Urinary bladder (tissue), 3 donors: ENCODE measurements at regions not wholly inside any gene's neighbourhood (a gene's known extent, or its start where the extent isn't known, plus 50 kb on each side); places are given as distances from the start of the nearest gene placed in this dataset.
"Not testable (repeated sequence)": the region's sequence is repeated elsewhere in the genome, so short reads cannot be mapped to it uniquely, and the experiment has no call there.

ENCODE experiments used
- DNase-seq: peaks from one replicate; pipeline ENCODE4 v3.0.0-alpha.2; 2015; ENCODE audit errors: extremely low spot score
- H3K27ac ChIP-seq: one replicate; pipeline ENCODE4 v1.5.1; 2013; ENCODE audit warnings: low read depth, mild to moderate bottlenecking, moderate library complexity
- H3K36me3 ChIP-seq: one replicate; pipeline ENCODE4 v1.6.1; 2013; ENCODE audit warnings: mild to moderate bottlenecking, moderate library complexity; ENCODE audit not compliant: insufficient read depth
- H3K4me1 ChIP-seq: one replicate; pipeline ENCODE4 v1.6.1; 2013; ENCODE audit warnings: mild to moderate bottlenecking, moderate library complexity; ENCODE audit not compliant: insufficient read depth
- H3K4me3 ChIP-seq: one replicate; pipeline ENCODE4 v1.5.1; 2013; ENCODE audit warnings: low read depth, low read length
- WGBS: extraction: QIAGEN DNeasy Blood & Tissue Kit; methylation state at CpG from one replicate; pipeline ENCODE4 v1.1.7; 2013; 5-methylcytosine and 5-hydroxymethylcytosine counted together
- donor health status: healthy with polysubstance abuse.
- donor health status: healthy.

DNA sequence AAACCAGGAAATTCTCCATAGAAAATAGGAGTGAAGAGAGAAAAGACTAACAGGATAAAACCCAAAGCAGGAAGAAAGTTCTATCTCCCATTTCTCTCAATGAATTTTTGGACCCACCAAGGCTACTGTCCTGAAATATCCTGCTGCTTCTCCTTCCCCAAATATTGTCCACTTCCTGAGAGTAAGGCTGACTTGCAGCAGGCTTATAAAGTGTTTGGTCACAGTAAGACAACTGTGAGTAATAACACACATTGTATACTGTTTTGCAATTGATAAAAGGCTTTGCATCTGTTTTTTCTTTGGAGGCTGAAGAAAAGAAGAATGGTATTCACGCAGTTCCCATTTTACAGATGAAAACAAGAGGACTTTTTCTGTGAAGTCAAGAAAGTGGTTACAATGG lies 52.8 kb downstream of the FOXD4L6 start:
- not testable (repeated sequence) for H3K4me1 ChIP-seq, DNase-seq, H3K4me3 ChIP-seq, H3K36me3 ChIP-seq, H3K27ac ChIP-seq
- 54% methylated on average over 1 of the region's 1 CpG for WGBS

DNA sequence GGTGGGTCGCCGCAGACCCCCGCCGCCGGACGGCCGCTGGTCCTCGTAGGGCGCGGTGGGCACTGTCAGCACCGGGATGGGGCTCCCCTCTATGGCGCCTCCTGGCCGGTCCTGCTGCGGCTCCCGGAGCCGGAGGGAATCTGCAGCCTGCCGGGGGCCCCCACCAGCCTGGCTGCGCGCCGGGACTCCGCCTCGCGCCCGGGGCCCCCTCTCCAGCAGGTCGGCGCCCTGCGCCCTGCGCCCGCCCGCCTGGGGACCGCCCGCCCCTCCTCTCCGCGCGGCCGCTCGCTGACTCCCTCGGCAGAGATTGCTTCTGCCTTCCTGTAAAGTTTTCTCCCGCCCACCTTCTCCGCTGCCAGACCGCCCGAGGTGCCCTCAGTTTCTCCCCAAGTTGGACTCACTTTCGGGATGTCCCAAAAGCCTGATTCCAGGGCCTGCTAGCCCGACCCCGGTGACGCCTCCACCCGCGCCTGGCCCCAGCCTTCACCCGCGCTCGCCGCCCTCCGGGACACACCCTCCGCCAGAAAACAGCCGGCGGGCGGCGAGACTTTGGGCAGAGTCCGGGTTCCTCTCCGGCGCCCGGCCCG lies 54.0 kb downstream of the FOXD4L6 start:
- not testable (repeated sequence) for H3K27ac ChIP-seq, DNase-seq
- 5% methylated on average over 63 of the region's 63 CpGs for WGBS

DNA sequence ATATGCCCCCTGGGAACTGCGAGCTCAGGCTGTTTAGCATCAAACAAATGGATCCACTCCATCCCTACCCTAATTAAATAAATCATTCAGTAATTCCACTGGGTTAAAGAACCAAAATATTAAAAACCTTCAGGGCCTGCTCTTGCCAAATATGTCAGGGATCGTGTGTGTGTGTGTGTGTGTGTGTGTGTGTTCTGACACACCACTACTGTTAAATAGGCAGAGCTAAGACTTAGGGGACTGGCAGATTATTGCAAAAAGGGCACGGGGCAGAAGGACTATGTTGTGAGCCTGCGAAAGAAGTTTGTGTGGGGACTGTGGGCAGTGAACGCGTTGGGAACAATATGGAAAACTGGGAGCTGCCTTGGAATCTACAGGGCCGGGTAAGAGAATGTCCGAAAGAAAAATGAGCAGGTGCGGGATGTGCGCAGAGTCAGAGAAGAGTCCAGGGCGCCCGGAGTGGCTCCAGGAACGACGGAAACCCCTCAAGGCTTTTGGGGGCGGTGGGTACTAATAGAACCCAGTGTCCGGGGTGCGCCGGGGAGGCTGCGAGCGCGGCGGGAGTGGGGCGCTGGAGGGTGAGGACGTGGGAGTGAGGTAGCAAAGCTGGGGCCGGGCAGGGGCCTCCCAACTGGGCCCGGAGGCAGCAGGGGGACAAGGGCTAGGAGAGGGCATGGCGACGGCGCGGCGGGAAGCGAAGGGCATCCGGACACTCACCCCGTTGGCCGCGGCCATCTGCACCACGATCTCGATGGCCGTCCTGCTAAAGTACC lies 54.8 kb downstream of the FOXD4L6 start:
- not testable (repeated sequence) for H3K4me1 ChIP-seq, DNase-seq, H3K36me3 ChIP-seq, H3K27ac ChIP-seq
- WGBS = 21% methylated on average over 38 of the region's 39 CpGs
- H3K4me3 ChIP-seq = peak overlapping the region; percentile 53

More for the DNA sequence above, 54.0 kb downstream of the FOXD4L6 start:
- not testable (repeated sequence) for H3K36me3 ChIP-seq, H3K4me1 ChIP-seq
- peak overlapping the region; percentile 53 for H3K4me3 ChIP-seq

DNA sequence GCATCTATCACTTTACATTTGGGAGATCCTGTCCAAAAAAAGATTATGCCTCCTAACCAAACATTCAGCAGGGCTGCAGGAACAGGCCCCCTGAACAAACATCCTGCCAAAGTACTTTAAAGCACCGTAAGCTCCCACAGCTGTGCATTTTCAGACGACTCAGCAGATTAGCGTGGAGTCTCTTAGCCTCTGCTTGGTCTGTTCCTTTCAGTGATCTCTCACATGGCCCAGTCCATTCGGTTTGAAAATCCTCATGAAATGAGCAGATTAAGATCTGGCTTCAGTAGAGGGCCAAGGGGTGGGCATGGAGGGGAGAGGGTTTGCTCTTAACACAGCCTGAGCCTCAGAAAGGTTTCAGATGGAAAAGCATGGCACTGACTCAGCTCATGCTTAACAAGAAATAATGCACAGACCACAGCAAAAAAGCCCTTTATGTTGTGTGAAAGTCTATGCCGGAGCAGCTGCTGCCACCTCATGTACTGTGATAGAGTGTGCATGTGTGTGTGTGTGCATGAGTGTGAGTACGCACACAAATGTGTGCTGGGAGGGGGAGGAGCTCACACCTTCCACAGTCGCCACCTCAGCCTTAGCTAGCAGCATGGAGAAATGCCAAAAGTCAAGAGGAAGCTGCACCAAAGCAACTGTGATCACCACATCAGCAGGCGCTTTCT lies 64.2 kb downstream of the FOXD4L6 start:
- not testable (repeated sequence) for DNase-seq, H3K27ac ChIP-seq, H3K4me3 ChIP-seq, H3K36me3 ChIP-seq, H3K4me1 ChIP-seq
- 24% methylated on average over 8 of the region's 8 CpGs for WGBS

DNA sequence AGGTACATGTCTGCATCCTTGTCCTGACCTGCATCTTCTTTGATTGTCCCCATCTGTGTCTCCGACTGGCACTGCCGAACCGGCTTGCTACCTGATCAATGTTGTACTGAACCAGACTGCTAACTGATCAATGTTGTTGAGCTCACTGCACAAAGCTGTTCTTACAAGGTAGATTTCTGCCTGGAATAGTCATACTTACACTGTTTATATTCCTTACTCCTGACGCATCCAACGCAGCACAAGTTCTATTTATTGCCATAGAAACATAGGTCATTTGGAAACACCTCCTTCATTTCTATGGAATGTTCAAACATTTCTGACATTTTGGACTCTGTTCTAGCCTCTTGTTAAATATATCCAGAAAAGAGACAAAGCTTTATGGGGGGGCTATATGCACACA lies 65.2 kb downstream of the FOXD4L6 start:
- DNase-seq, H3K4me1 ChIP-seq, H3K27ac ChIP-seq, H3K4me3 ChIP-seq, H3K36me3 ChIP-seq: not testable (repeated sequence)
- WGBS = 72% methylated on average over 5 of the region's 5 CpGs

DNA sequence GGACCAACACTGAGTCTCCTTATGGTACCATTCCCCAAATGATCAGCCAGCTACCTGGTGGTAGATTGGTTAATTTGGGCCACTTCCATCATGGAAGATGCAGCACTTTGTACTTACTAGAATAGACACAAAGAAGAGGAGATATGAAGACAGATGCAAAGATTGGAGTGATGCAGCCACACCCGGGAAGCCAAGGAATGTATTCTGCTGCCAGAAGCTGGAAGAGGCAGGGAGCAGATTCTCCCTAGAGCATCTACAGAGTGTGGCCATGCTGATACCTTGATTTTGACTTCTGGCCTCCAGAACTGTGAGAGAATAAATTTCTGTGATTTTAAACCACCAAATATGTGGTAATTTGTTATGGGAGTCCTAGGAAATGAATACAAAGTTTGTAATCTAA lies 68.9 kb downstream of the FOXD4L6 start:
- H3K36me3 ChIP-seq, DNase-seq, H3K4me3 ChIP-seq, H3K27ac ChIP-seq, H3K4me1 ChIP-seq: not testable (repeated sequence)
- WGBS = 89% methylated on average over 1 of the region's 1 CpG

DNA sequence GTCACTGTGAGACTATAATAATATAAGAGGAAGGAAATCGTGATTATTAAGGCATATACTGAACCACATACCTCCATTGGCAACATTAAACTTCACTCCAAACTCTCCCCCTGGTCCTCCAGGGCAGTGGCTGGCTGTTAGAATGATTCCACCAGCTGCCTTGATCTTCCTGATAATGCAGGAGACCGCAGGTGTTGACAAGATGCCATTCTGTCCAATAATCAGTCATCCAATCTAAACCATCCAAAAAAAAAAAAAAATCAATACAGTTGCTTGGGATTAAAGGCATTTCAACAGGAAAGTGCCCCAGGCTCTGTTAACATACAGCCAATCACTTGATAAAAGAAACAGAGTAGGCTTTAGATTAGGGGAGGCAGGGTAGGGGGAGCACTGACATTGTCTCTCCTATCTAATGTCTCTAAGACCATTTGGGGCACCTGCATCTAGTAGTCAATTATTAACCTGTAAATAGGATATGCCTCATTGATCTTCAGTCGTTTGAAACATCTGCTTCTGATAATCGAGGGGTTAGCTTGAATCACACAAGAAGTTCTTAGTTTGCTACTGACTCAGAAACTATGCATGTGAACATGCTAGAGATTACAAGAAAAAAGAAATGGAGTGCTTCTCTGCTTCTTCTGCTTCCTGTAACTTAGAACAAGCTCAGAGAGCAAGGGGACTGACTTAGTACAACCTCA lies 74.7 kb downstream of the FOXD4L6 start:
- H3K4me1 ChIP-seq, H3K27ac ChIP-seq, H3K4me3 ChIP-seq, H3K36me3 ChIP-seq, DNase-seq: not testable (repeated sequence)
- WGBS = 63% methylated on average over 4 of the region's 4 CpGs

DNA sequence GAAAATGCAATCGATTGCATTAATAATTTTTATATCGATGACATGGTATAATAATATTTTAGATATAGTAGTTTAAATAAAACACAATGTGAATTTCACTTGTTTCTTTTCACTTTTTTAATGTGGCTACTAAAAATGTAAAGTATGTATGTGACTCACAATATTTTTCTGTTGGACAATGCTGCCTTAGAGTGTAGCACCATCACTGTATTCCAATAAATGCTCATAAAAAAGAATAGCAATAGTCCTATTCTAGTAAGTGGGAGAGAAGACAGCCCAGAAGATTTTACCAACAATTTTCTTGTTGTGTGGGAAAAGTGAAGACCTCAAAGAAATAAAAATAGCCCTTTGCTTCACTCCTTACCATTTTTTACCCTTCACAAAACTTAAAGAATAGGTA lies 79.8 kb downstream of the FOXD4L6 start:
- not testable (repeated sequence) for H3K27ac ChIP-seq
- WGBS = 97% methylated on average over 2 of the region's 2 CpGs

DNA sequence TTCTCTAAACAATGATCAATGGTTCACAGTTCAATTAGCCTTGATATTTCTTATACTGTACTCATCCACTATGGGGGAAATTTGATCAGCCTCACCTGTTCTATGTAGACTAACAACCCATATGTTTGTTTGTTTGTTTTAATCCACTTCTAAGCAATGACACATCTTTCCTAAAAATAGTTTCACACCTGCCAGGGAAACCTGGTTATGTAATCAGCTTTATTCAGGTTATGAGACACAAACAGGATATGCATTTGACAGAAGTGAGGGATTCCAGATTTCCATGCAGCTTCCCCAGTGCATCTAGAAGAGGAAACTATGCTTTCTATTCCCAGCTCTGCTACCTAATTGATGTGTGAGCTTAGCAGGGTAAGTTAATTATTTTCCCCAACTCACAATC lies 80.7 kb downstream of the FOXD4L6 start:
- not testable (repeated sequence) for H3K36me3 ChIP-seq, H3K4me3 ChIP-seq, H3K27ac ChIP-seq, H3K4me1 ChIP-seq, DNase-seq

More for the DNA sequence above, 79.8 kb downstream of the FOXD4L6 start:
- H3K4me3 ChIP-seq, H3K36me3 ChIP-seq, DNase-seq, H3K4me1 ChIP-seq: not testable (repeated sequence)

DNA sequence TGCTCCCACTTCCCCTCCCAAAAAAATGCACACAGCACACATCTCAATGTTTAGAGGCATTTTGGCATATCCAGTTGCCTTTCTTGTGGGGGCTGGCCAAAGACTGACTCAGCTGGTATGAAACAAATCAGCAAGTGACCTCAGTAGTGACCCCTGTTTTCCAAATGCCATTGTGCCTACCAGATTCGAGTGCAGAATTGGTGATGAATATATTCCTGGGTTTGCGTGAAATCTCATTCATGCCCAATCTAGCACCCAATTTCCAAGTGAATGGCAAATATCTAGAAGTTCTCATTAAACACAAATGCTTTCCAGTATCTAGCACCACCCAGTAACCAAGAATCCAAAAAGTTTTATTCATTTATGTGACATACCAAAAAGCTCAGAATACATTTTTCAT lies 83.6 kb downstream of the FOXD4L6 start:
- WGBS = 83% methylated on average over 2 of the region's 2 CpGs
- H3K4me3 ChIP-seq, H3K4me1 ChIP-seq, H3K27ac ChIP-seq, DNase-seq, H3K36me3 ChIP-seq: not testable (repeated sequence)

DNA sequence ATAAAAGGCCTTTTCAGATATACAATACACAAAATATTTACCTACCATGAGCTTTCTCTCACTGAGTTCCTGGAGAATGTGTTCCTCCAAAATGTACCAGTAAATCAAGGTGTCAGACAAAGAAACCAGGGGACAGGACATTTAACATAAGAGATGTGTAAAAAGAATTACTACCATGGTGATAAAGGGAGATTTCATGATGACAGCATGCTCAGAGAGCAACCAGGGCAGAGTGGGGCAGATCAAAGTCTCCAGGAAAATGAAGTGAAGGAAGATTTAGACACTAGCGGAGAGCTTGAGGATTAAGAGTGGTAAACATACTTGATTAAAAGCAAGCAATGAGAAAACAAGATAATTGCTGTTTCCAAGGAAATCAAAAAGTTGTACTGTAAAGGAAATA lies 85.0 kb downstream of the FOXD4L6 start:
- H3K36me3 ChIP-seq, DNase-seq: not testable (repeated sequence)
- no CpG with 5 or more reads among the region's 1 CpG for WGBS

DNA sequence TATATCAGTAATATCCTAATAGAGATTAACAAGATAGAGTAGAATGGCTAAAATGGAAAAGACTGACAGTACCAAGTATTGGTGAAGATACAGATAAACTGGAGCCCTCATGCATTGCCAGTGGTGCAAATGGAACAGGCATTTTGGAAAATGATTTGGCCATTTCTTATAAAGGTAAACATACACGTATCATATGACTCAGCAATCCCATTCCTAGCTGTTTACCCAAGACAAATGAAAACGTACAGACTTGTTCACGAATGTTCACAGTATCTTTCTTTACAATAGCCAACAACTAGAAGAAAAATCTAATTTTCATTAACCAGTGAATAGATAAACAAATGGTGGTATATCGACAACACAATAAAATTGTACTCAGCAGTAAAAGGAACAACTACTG lies 86.4 kb downstream of the FOXD4L6 start:
- not testable (repeated sequence) for H3K27ac ChIP-seq, H3K4me1 ChIP-seq, H3K4me3 ChIP-seq, H3K36me3 ChIP-seq, DNase-seq
- 66% methylated on average over 4 of the region's 4 CpGs for WGBS

More for the DNA sequence above, 85.0 kb downstream of the FOXD4L6 start:
- H3K4me1 ChIP-seq, H3K27ac ChIP-seq, H3K4me3 ChIP-seq: not testable (repeated sequence)

DNA sequence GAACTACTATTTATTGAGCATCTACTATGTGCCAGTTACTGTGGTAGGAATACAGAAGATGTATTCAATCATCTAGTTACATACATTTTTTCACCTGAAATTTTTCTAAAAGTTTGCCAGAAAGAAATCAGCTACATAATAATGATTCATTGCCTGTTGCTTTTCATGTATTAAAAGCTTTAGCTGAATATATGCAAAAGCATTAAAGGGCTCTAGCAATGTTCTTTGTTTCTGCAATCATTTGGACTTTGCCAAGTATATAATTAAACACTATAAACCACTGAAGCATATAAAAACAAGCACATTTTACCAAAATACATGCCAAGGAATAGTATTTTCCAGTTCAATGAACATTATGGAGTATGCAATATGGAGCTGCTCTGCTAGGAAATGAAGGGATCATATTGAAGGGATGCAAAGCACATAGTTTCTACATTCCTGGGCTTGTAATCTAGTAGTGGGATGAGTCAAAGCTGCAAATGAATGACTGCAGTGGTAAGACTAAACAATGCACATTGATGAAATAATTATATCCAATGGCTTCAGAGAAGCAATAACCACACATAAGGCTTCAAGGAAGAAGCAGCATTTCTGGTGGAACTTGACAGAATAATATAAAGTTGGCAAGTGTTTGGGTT lies 87.7 kb downstream of the FOXD4L6 start:
- DNase-seq, H3K27ac ChIP-seq, H3K4me3 ChIP-seq, H3K36me3 ChIP-seq, H3K4me1 ChIP-seq: not testable (repeated sequence)
